ENCODE measurements at regions not wholly inside any gene's neighbourhood (a gene's known extent, or its start where the extent isn't known, plus 50 kb on each side); places are given as distances from the start of the nearest gene placed in this dataset.

DNA sequence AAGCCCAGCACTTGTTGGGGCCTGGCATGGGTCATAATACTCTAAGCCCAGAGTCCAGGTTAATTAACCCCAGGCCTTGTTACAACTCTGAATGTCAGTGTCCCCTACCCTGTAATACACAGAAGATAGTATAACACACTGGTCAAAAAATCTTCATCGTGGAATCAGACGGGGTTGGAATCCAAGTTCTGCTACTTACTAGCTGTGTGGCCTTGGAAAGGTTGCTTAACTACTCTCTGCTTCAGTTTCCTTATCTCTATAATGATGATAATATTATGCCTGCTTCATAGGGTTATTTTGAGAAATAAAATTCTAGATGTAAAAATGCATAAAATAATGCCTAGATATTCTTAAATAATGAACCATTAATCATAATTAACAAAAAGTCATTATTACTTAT is 77.8 kb upstream of the CTTNBP2NL start:
- no peak for DNase-seq (ENCODE audit: low read depth)

- DNase-seq (ENCODE audit: low read depth): no peak
Observed at GRCh38 chr1:112318698-112319370, 77.2 kb upstream of the CTTNBP2NL start.

DNA sequence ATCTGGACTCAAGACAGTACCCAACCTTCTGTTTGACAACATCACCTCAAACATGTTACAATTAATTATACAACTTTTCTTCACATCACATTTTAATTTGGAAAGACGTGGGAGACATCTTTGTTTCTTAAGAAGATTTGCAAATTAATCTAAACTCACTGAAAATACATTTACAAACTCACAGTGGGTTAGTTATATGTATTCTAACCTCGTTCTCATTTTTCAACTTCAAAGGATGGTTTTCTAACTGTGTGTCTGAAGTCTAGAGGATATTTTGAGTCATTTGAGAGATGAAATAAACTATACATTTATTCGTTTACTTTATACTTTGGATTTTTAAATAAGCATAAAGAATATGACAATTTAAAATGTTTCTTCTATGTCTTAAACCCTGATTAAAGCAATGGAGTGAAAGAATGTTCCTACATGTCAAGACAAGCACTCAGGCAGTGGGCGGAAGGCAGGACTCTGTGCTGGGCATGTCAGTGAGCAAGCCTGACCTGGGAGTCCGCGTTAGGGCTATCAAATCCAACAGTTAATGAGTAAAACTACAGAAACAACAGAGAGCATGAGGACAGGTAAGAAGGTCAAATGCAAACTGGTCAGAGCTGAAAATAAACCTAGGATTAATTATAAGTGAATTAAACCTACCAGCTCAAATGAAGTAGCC is 76.5 kb upstream of the CTTNBP2NL start:
- DNase-seq (ENCODE audit: low read depth): no peak

- DNase-seq (ENCODE audit: low read depth): no peak
Observed at GRCh38 chr1:112320058-112320457, 76.0 kb upstream of the CTTNBP2NL start.

DNA sequence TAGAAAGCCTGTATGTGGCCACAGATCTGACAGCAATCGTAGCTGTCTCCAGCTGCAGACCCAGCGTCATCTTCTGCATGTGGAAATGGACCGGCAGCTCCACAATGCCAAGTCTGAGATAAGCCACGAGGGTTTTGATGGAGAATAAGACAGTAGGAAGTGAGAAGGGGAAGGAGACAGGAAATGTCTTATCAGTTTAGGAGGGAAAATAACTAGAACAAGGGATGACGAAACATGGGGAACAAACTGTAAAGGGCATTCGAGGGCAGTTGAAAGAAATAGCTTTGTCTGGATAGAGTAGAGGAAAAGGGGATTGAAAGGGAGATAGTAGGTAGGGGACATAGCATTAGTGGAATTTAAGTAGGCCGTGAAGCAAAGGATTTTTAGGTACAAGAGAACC is 74.0 kb upstream of the CTTNBP2NL start:
- DNase-seq (ENCODE audit: low read depth): peak; percentile 35

GRCh38 chr1:112322983-112323678 is 72.9 kb upstream of the CTTNBP2NL start:
- no peak for DNase-seq (ENCODE audit: low read depth)

- DNase-seq (ENCODE audit: low read depth): no peak
Observed at GRCh38 chr1:112325504-112325903, 70.5 kb upstream of the CTTNBP2NL start.

DNA sequence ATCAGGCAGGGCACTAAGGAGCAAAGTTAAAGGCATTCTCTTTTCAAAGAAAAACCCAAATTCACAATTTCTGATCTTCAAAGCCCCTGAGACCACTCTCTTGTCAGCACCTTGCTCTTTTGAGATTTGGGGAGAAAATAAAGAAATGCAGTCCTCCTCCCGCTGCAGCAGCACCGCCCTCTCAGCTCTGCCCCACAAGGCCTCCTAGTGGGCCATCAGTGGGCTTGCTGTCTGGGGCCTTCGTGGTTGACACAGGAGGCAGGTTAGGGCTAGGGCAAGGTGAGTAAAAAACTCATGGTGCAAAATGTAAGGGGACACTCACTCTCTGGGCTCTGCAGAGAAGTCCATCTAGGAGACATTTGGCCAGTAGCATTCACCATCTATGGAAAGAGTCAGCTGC is 67.4 kb upstream of the CTTNBP2NL start:
- no peak for DNase-seq (ENCODE audit: low read depth)

GRCh38 chr1:112332176-112333150 is 63.6 kb upstream of the CTTNBP2NL start:
- no peak for DNase-seq (ENCODE audit: low read depth)

- DNase-seq (ENCODE audit: low read depth): peak; percentile 89
Observed at GRCh38 chr1:112335351-112335750, 60.7 kb upstream of the CTTNBP2NL start.

- DNase-seq (ENCODE audit: low read depth): peak; percentile 68
Observed at GRCh38 chr1:112337028-112337531, 58.9 kb upstream of the CTTNBP2NL start.

DNA sequence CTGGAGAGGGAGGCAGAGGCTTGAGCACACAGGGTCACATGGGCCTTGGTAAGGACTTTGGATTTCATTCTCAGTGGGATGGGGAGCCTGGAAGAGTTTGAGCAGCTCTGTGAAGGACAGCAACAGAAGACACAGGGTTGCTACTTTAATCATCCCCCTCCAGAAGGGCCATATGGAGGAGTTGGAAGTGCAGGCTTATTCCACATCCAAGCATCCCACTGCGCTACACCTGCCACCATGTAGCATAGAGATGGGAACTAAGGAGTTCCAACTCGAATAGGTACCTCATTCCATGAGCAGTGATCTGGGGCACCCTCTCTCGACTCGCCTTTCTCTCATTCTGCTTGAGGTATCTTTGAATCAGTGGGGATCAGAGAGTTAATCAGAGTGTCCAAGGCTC is 54.0 kb upstream of the CTTNBP2NL start:
- DNase-seq (ENCODE audit: low read depth): no peak

DNA sequence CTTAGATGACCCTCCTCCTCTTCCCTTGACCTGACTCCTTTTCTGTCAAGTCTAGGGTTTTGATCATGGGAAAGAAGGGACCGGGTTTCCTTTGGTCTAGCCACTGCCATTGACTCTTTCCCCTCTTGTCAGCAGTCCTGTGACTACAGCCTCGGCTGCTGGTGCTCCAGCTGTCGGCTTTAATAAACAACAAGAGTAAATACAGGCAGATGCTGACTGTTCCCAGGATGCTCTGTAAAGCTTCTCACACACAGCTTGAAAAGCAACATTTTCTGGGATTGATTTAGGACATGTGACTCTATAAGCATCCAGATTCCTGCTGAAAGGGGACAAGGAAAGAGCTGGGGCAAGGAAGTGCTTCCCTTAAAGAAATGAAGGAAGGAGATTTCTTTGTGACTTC is 53.5 kb upstream of the CTTNBP2NL start:
- no peak for DNase-seq (ENCODE audit: low read depth)

- DNase-seq (ENCODE audit: low read depth): no peak
Observed at GRCh38 chr1:112344754-112345423, 51.1 kb upstream of the CTTNBP2NL start.
